HCT116 (cell line): ENCODE measurements at regions not wholly inside any gene's neighbourhood (a gene's known extent, or its start where the extent isn't known, plus 50 kb on each side); places are given as distances from the start of the nearest gene placed in this dataset.

Source experiments
- ATAC-seq: fragments of 200-7000 bp; cut with Tn5 transposase; 2 replicates; pipeline ENCODE4 v1.9.1; 2020; ENCODE audit warnings: mild to moderate bottlenecking, moderate library complexity
- BruUV-seq: library from RNA; stranded (reverse); fragments of 400-500 nt; replicated peaks from 2 replicates; lab custom pipeline; 2021; lab: Mats Ljungman, UMichigan
- CTCF ChIA-PET: fragments of 300-600 bp; sonication (Branson Sonifier 250); formaldehyde crosslinking; loops from one replicate; lab custom pipeline; 2021; ENCODE audit warnings: antibody characterized with exemption; lab: Charles Lee
- POLR2A ChIA-PET: fragments of 300-600, 350-600 bp; sonication (Branson Sonifier 250); formaldehyde crosslinking; loops from one replicate; lab custom pipeline; 2021; ENCODE audit warnings: antibody characterized with exemption; lab: Charles Lee
- RAD21 ChIA-PET, 2 experiments: fragments of 300-600 bp; sonication (Branson Sonifier 250); formaldehyde crosslinking; loops; one replicate each; lab custom pipeline; 2023; ENCODE audit warnings: low total read pairs in 2 of 2; ENCODE audit not compliant: uncharacterized antibody in 2 of 2, unreplicated experiment in 2 of 2, low non-redundant PET in 1 of 2; lab: Charles Lee
- DNase-seq: peaks from one replicate; pipeline ENCODE4 v3.0.0-alpha.2; 2010; ENCODE audit warnings: low read depth, low spot score
- H2AFZ ChIP-seq: fragments of 200-600 bp; shearing (Covaris generic), sonication (generic); 2 replicates; pipeline ENCODE4 v1.6.1; 2017; ENCODE audit warnings: low read depth, mixed run types, mixed read lengths, antibody characterized with exemption, low read length; ENCODE audit not compliant: poor library complexity, severe bottlenecking
- H3K27ac ChIP-seq: 2 replicates; pipeline ENCODE4 v1.5.1; 2012; ENCODE audit warnings: low read depth, low read length
- H3K27me3 ChIP-seq: fragments of 200-600 bp; sonication (generic); 2 replicates; pipeline ENCODE4 v1.6.1; 2016; ENCODE audit warnings: mixed run types, low read length, mixed read lengths; ENCODE audit not compliant: insufficient read depth
- H3K36me3 ChIP-seq, 2 experiments: fragments of 200-500 bp in 1 of 2; fragments of 200-600 bp in 1 of 2; sonication (Bioruptor generic) in 1 of 2; sonication (generic) in 1 of 2; 2 replicates each; pipeline versions ENCODE4 v1.5.1 to v1.6.1; 2014 to 2016; ENCODE audit warnings: low read length in 2 of 2, inconsistent platforms in 1 of 2, mixed read lengths in 1 of 2, mixed run types in 1 of 2; ENCODE audit not compliant: insufficient read depth in 2 of 2, control insufficient read depth in 1 of 2
- H3K4me1 ChIP-seq, 2 experiments: fragments of 200-600 bp in 1 of 2; sonication (generic) in 1 of 2; 2 replicates each; pipeline versions ENCODE4 v1.5.1 to v1.6.1; 2012 to 2017; ENCODE audit warnings: low read length in 2 of 2, inconsistent platforms in 1 of 2, mild to moderate bottlenecking in 1 of 2, mixed read lengths in 1 of 2, mixed run types in 1 of 2, moderate library complexity in 1 of 2; ENCODE audit not compliant: insufficient read depth in 2 of 2, control insufficient read depth in 1 of 2
- H3K4me2 ChIP-seq: fragments of 200-600 bp; sonication (generic); 2 replicates; pipeline ENCODE4 v1.6.1; 2017; ENCODE audit warnings: mixed run types, low read length, mixed read lengths
- H3K4me3 ChIP-seq, 2 experiments: fragments of 200-600 bp in 1 of 2; sonication (generic) in 1 of 2; replicated peaks in 1 of 2; 2 replicates each; pipeline ENCODE4 v1.5.1; 2011 to 2016; ENCODE audit warnings: low read length in 2 of 2, control low read depth in 1 of 2, low read depth in 1 of 2, mild to moderate bottlenecking in 1 of 2, mixed read lengths in 1 of 2, mixed run types in 1 of 2
- H3K79me2 ChIP-seq: fragments of 200-600 bp; sonication (generic); 2 replicates; pipeline ENCODE4 v1.6.1; 2017; ENCODE audit warnings: mild to moderate bottlenecking, mixed run types, low read length, moderate library complexity, mixed read lengths; ENCODE audit not compliant: insufficient read depth
- H3K9ac ChIP-seq: fragments of 200-600 bp; sonication (generic); 2 replicates; pipeline ENCODE4 v1.6.1; 2016; ENCODE audit warnings: low read length, mixed read lengths
- H3K9me2 ChIP-seq: fragments of 200-600 bp; sonication (generic), shearing (Covaris generic); 2 replicates; pipeline ENCODE4 v1.6.1; 2017; ENCODE audit warnings: mixed run types, mild to moderate bottlenecking, moderate library complexity; ENCODE audit not compliant: insufficient read depth
- H3K9me3 ChIP-seq, 2 experiments: fragments of 200-500 bp in 1 of 2; fragments of 200-600 bp in 1 of 2; sonication (Bioruptor generic) in 1 of 2; sonication (generic) in 1 of 2; 2 replicates each; pipeline ENCODE4 v1.6.1; 2014 to 2017; ENCODE audit warnings: low read length in 2 of 2, mixed read lengths in 2 of 2, inconsistent platforms in 1 of 2, low read depth in 1 of 2, mild to moderate bottlenecking in 1 of 2, mixed run types in 1 of 2, moderate library complexity in 1 of 2; ENCODE audit not compliant: control insufficient read depth in 1 of 2, insufficient read depth in 1 of 2
- H4K20me1 ChIP-seq: fragments of 200-600 bp; sonication (generic), shearing (Covaris generic); 2 replicates; pipeline ENCODE4 v1.6.1; 2017; ENCODE audit warnings: mixed run types, mild to moderate bottlenecking, moderate library complexity; ENCODE audit not compliant: insufficient read depth
- CBX3 ChIP-seq: IDR thresholded peaks from 2 replicates; pipeline ENCODE4 v1.6.1; 2012; ENCODE audit warnings: low read depth
- EGR1 ChIP-seq: IDR thresholded peaks from 2 replicates; pipeline ENCODE4 v1.6.1; 2012; ENCODE audit warnings: low read depth
- EZH2 ChIP-seq: fragments of 200-600 bp; sonication (generic); IDR thresholded peaks from 2 replicates; pipeline ENCODE4 v1.6.1; 2017; ENCODE audit warnings: antibody characterized with exemption, mixed run types
- EZH2phosphoT487 ChIP-seq: fragments of 200-600 bp; IDR thresholded peaks from 2 replicates; pipeline ENCODE4 v1.6.1; 2018; ENCODE audit warnings: antibody characterized with exemption, borderline replicate concordance
- FOSL1 ChIP-seq: IDR thresholded peaks from 2 replicates; pipeline ENCODE4 v1.6.1; 2012; ENCODE audit warnings: low read depth
- JUND ChIP-seq: IDR thresholded peaks from 2 replicates; pipeline ENCODE4 v1.6.1; 2012
- MAX ChIP-seq: IDR thresholded peaks from 2 replicates; pipeline ENCODE4 v1.6.1; 2012
- POLR2A ChIP-seq: IDR thresholded peaks from 2 replicates; pipeline ENCODE4 v1.7.0; 2011; ENCODE audit warnings: borderline replicate concordance; ENCODE audit not compliant: insufficient read depth, insufficient read length; ENCODE audit errors: extremely low read depth
- POLR2AphosphoS5 ChIP-seq: IDR thresholded peaks from 2 replicates; pipeline ENCODE4 v1.6.1; 2011; ENCODE audit warnings: mild to moderate bottlenecking, low read depth, low read length, moderate library complexity
- RAD21 ChIP-seq: IDR thresholded peaks from 2 replicates; pipeline ENCODE4 v1.6.1; 2012; ENCODE audit warnings: low read depth, mild to moderate bottlenecking
- SIN3A ChIP-seq: IDR thresholded peaks from 2 replicates; pipeline ENCODE4 v1.6.1; 2012; ENCODE audit warnings: low read depth
- SP1 ChIP-seq: IDR thresholded peaks from 2 replicates; pipeline ENCODE4 v1.6.1; 2012; ENCODE audit warnings: low read depth
- SRF ChIP-seq: IDR thresholded peaks from 2 replicates; pipeline ENCODE4 v1.6.1; 2012; ENCODE audit warnings: low read depth
- TCF7L2 ChIP-seq: IDR thresholded peaks from 2 replicates; pipeline ENCODE4 v1.7.0; 2011; ENCODE audit warnings: borderline replicate concordance, inconsistent platforms; ENCODE audit not compliant: insufficient read depth, insufficient read length; ENCODE audit errors: extremely low read depth
- YY1 ChIP-seq: IDR thresholded peaks from 2 replicates; pipeline ENCODE4 v1.6.1; 2011; ENCODE audit warnings: low read length, low read depth, moderate library complexity, mild to moderate bottlenecking; ENCODE audit not compliant: insufficient replicate concordance; ENCODE audit errors: extremely low read depth
- ZBTB33 ChIP-seq: IDR thresholded peaks from 2 replicates; pipeline ENCODE4 v1.6.1; 2011; ENCODE audit warnings: mild to moderate bottlenecking, low read length, moderate library complexity; ENCODE audit not compliant: insufficient replicate concordance; ENCODE audit errors: extremely low read depth
- ZFX ChIP-seq: fragments of 450-650 bp; IDR thresholded peaks from 2 replicates; pipeline ENCODE4 v1.6.1; 2017
- ZNF274 ChIP-seq: fragments of 200-500 bp; sonication (Bioruptor generic); IDR thresholded peaks from 2 replicates; pipeline ENCODE4 v1.6.1; 2014; ENCODE audit warnings: mild to moderate bottlenecking, low read depth, low read length, inconsistent platforms
- intact Hi-C: fragments of 100-400 bp; cut with micrococcal nuclease; formaldehyde crosslinking; loops from 2 replicates; pipeline ENCODE4 v1.10.0; 2022
- TF ChIP-seq, protein P1 (sequence below): IDR thresholded peaks from 2 replicates; pipeline ENCODE4 v1.6.1; 2012

DNA sequence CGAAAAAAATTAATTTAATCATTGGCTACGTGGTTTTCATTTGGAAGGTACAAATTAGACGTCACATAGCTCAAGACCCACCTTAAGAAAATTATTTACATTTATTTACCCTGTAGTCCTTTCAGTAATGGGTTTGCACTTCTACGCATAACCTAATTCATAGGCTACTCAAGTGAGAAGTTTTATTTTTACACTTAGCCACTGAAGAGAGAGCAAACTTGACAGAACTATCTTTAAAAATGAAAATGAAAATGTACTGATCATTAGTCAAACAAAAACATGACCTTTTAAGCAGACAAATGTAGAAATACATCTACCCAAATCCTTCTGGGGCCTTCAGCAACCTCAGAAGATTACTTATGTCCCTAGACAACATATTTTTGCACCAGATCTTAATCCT, 269.4 kb upstream of the TTC14 start:
- Histone ChIP-seq H4K20me1 (no peaks in the 10 kb centered on the region), H3K4me1 (no peaks in the 10 kb centered on the region), H3K27me3 (peaks cover 27% of the 10 kb centered on the region; the same call in 1 of the 2 replicates), H3K9ac (no peak overlapping the region), H3K36me3 (no peaks in the 10 kb centered on the region), H3K4me3 (no peak overlapping the region), H3K9me2 (no peaks in the 10 kb centered on the region), H3K4me2 (no peak overlapping the region), H3K9me3 (no peaks in the 10 kb centered on the region), H2AFZ (no peak overlapping the region), H3K79me2 (no peaks in the 10 kb centered on the region), H3K27ac (no peak overlapping the region)
- DNase-seq, result no peak
- BruUV-seq, result no TSS peak
- intact Hi-C loops, result no loop called here
- ChIA-PET CTCF (no interaction called here), POLR2A (no interaction called here), RAD21 (no interaction called here)
- ATAC-seq, result no peak
- TF ChIP-seq RAD21 (no peak), YY1 (no peak), POLR2A (no peak), SP1 (no peak), EZH2phosphoT487 (no peak), POLR2AphosphoS5 (no peak), ZBTB33 (no peak), MAX (no peak), CBX3 (no peak), ZNF274 (no peak), FOSL1 (no peak), EGR1 (no peak), SRF (no peak), EZH2 (no peak), SIN3A (no peak), JUND (no peak), ZFX (no peak), TCF7L2 (no peak)
- TF ChIP-seq, protein P1, sequence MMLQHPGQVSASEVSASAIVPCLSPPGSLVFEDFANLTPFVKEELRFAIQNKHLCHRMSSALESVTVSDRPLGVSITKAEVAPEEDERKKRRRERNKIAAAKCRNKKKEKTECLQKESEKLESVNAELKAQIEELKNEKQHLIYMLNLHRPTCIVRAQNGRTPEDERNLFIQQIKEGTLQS, result no peak
